Hepatocyte (in vitro differentiated cells): ENCODE measurements at regions not wholly inside any gene's neighbourhood (a gene's known extent, or its start where the extent isn't known, plus 50 kb on each side); places are given as distances from the start of the nearest gene placed in this dataset.

Source experiments
- DNase-seq: peaks from one replicate; pipeline ENCODE4 v3.0.0-alpha.2; 2016; ENCODE audit warnings: low spot score
- H2AFZ ChIP-seq: fragments of 200-600 bp; sonication (generic); 2 replicates; pipeline ENCODE4 v1.6.0; 2016; ENCODE audit warnings: antibody characterized with exemption, mild to moderate bottlenecking
- H3K27ac ChIP-seq: fragments of 200-600 bp; sonication (generic); 2 replicates; pipeline ENCODE4 v1.5.1; 2016; ENCODE audit warnings: mild to moderate bottlenecking
- H3K27me3 ChIP-seq: fragments of 200-600 bp; sonication (generic); 2 replicates; pipeline ENCODE4 v1.6.1; 2016
- H3K36me3 ChIP-seq: fragments of 200-600 bp; sonication (generic); replicated peaks from 2 replicates; pipeline ENCODE4 v1.5.1; 2016; ENCODE audit warnings: low read depth; ENCODE audit not compliant: insufficient read depth
- H3K4me1 ChIP-seq: fragments of 200-600 bp; sonication (generic); 2 replicates; pipeline ENCODE4 v1.5.1; 2016; ENCODE audit warnings: mild to moderate bottlenecking, moderate library complexity; ENCODE audit not compliant: insufficient read depth
- H3K4me2 ChIP-seq: fragments of 200-600 bp; sonication (generic); 2 replicates; pipeline ENCODE4 v1.6.0; 2016
- H3K4me3 ChIP-seq: fragments of 200-600 bp; sonication (generic); 2 replicates; pipeline ENCODE4 v1.5.1; 2016; ENCODE audit warnings: mild to moderate bottlenecking
- H3K79me2 ChIP-seq: fragments of 200-600 bp; sonication (generic); 2 replicates; pipeline ENCODE4 v1.6.0; 2017; ENCODE audit warnings: mild to moderate bottlenecking
- H3K9me2 ChIP-seq: fragments of 200-600 bp; sonication (generic); replicated peaks from 2 replicates; pipeline ENCODE4 v1.6.0; 2017; ENCODE audit warnings: mild to moderate bottlenecking; ENCODE audit not compliant: insufficient read depth
- H3K9me3 ChIP-seq: fragments of 200-600 bp; sonication (generic); 2 replicates; pipeline ENCODE4 v1.5.1; 2016; ENCODE audit warnings: low read depth, mild to moderate bottlenecking
- H4K20me1 ChIP-seq: fragments of 200-600 bp; sonication (generic); 2 replicates; pipeline ENCODE4 v1.6.0; 2016; ENCODE audit warnings: mild to moderate bottlenecking; ENCODE audit not compliant: insufficient read depth, poor library complexity, severe bottlenecking
- CTCF ChIP-seq: fragments of 200-600 bp; sonication (generic); IDR thresholded peaks from 2 replicates; pipeline ENCODE4 v1.5.1; 2016; ENCODE audit warnings: antibody characterized with exemption, mild to moderate bottlenecking; ENCODE audit not compliant: poor library complexity
- EZH2 ChIP-seq: fragments of 200-600 bp; sonication (generic); IDR thresholded peaks from 2 replicates; pipeline ENCODE4 v1.6.1; 2016; ENCODE audit warnings: antibody characterized with exemption, mild to moderate bottlenecking, borderline replicate concordance
- EZH2phosphoT487 ChIP-seq: fragments of 200-600 bp; sonication (generic); IDR thresholded peaks from one replicate; pipeline ENCODE4 v1.6.1; 2018; ENCODE audit warnings: antibody characterized with exemption, mild to moderate bottlenecking, low read depth, moderate library complexity; ENCODE audit not compliant: unreplicated experiment, severe bottlenecking
- WGBS: methylation state at CpG from one replicate; pipeline ENCODE4 v1.1.6; 2016; ENCODE audit warnings: low lambda C conversion rate; ENCODE audit errors: missing lambda C conversion rate; 5-methylcytosine and 5-hydroxymethylcytosine counted together

- Histone ChIP-seq H3K36me3 (no peaks in the 10 kb centered on the region), H3K4me3 (no peak overlapping the region), H4K20me1 (no peaks in the 10 kb centered on the region), H3K27ac (no peak overlapping the region), H3K9me2 (no peaks in the 10 kb centered on the region), H3K4me1 (no peaks in the 10 kb centered on the region), H2AFZ (no peak overlapping the region), H3K79me2 (no peaks in the 10 kb centered on the region), H3K4me2 (no peak overlapping the region), H3K27me3 (no peaks in the 10 kb centered on the region), H3K9me3 (no peaks in the 10 kb centered on the region)
- DNase-seq = no peak
- TF ChIP-seq CTCF = no peak
- TF ChIP-seq EZH2 = no peak
- no peak for TF ChIP-seq EZH2phosphoT487
Measured at GRCh38 chr11:96707273-96707672, 317.5 kb downstream of the JRKL start.

GRCh38 chr11:96708219-96708878, 318.5 kb downstream of the JRKL start:
- no peak for TF ChIP-seq EZH2
- TF ChIP-seq CTCF = no peak
- no peak for TF ChIP-seq EZH2phosphoT487
- Histone ChIP-seq H3K4me1 (no peaks in the 10 kb centered on the region), H4K20me1 (no peaks in the 10 kb centered on the region), H3K27me3 (no peaks in the 10 kb centered on the region), H3K79me2 (no peaks in the 10 kb centered on the region), H3K4me2 (no peak overlapping the region), H3K9me3 (no peaks in the 10 kb centered on the region), H3K36me3 (no peaks in the 10 kb centered on the region), H3K27ac (no peak overlapping the region), H2AFZ (no peak overlapping the region), H3K4me3 (no peak overlapping the region), H3K9me2 (no peaks in the 10 kb centered on the region)
- DNase-seq = no peak
- WGBS = 70% methylated on average over 4 of the region's 4 CpGs

GRCh38 chr11:96713301-96713700, 323.5 kb downstream of the JRKL start:
- no peaks in the 10 kb centered on the region for H3K4me1 ChIP-seq
- no peak overlapping the region for H2AFZ ChIP-seq
- H4K20me1 ChIP-seq = no peaks in the 10 kb centered on the region
- H3K4me3 ChIP-seq = no peak overlapping the region
- WGBS = 92% methylated on average over 2 of the region's 2 CpGs
- no peak for DNase-seq
- no peaks in the 10 kb centered on the region for H3K9me2 ChIP-seq
- no peak overlapping the region for H3K4me2 ChIP-seq
- no peaks in the 10 kb centered on the region for H3K36me3 ChIP-seq
- H3K79me2 ChIP-seq = no peaks in the 10 kb centered on the region
- H3K27me3 ChIP-seq = no peaks in the 10 kb centered on the region
- no peaks in the 10 kb centered on the region for H3K9me3 ChIP-seq
- H3K27ac ChIP-seq = no peak overlapping the region
- TF ChIP-seq EZH2 (no peak), EZH2phosphoT487 (no peak), CTCF (no peak)
